H9 (cell line): ENCODE measurements at regions not wholly inside any gene's neighbourhood (a gene's known extent, or its start where the extent isn't known, plus 50 kb on each side); places are given as distances from the start of the nearest gene placed in this dataset.

Experiments used
- DNase-seq: peaks from one replicate; pipeline ENCODE4 v3.0.0-alpha.2; 2017
- H2AFZ ChIP-seq: one replicate; pipeline ENCODE4 v1.6.1; 2013; ENCODE audit warnings: mild to moderate bottlenecking, low read length, control low read depth, moderate library complexity
- H2AK5ac ChIP-seq: 2 replicates; pipeline ENCODE4 v1.6.1; 2013; ENCODE audit warnings: low read length, control low read depth, mixed read lengths; ENCODE audit not compliant: insufficient read length
- H2BK120ac ChIP-seq: one replicate; pipeline ENCODE4 v1.6.1; 2013; ENCODE audit warnings: low read depth, mild to moderate bottlenecking, low read length, control low read depth, inconsistent platforms; ENCODE audit not compliant: poor library complexity, severe bottlenecking
- H2BK12ac ChIP-seq: 2 replicates; pipeline ENCODE4 v1.6.1; 2013; ENCODE audit warnings: low read length, control low read depth, mixed read lengths, low read depth; ENCODE audit not compliant: insufficient read length
- H2BK15ac ChIP-seq: 2 replicates; pipeline ENCODE4 v1.6.1; 2013; ENCODE audit warnings: low read depth, low read length, control low read depth
- H2BK20ac ChIP-seq: one replicate; pipeline ENCODE4 v1.6.1; 2013; ENCODE audit warnings: low read depth, mild to moderate bottlenecking, low read length, control low read depth, inconsistent platforms; ENCODE audit not compliant: poor library complexity, severe bottlenecking
- H2BK5ac ChIP-seq: 2 replicates; pipeline ENCODE4 v1.6.1; 2013; ENCODE audit warnings: low read length, control low read depth, mixed read lengths; ENCODE audit not compliant: insufficient read length
- H3K14ac ChIP-seq: 2 replicates; pipeline ENCODE4 v1.6.1; 2013; ENCODE audit warnings: low read length, control low read depth; ENCODE audit not compliant: insufficient read depth
- H3K18ac ChIP-seq: 2 replicates; pipeline ENCODE4 v1.6.1; 2013; ENCODE audit warnings: low read depth, mild to moderate bottlenecking, mixed read lengths, low read length, control low read depth; ENCODE audit not compliant: insufficient read length
- H3K23ac ChIP-seq: 2 replicates; pipeline ENCODE4 v1.6.1; 2013; ENCODE audit warnings: low read length, control low read depth, mixed read lengths, low read depth; ENCODE audit not compliant: insufficient read length
- H3K23me2 ChIP-seq: 2 replicates; pipeline ENCODE4 v1.6.1; 2013; ENCODE audit warnings: low read depth, mild to moderate bottlenecking, mixed read lengths, low read length, control low read depth; ENCODE audit not compliant: insufficient read length, poor library complexity, severe bottlenecking
- H3K27ac ChIP-seq: 2 replicates; pipeline ENCODE4 v1.5.1; 2013; ENCODE audit warnings: low read length, control low read depth, mixed read lengths, low read depth; ENCODE audit not compliant: insufficient read length
- H3K27me3 ChIP-seq: 2 replicates; pipeline ENCODE4 v1.6.1; 2013; ENCODE audit warnings: low read length, control low read depth, inconsistent platforms; ENCODE audit not compliant: insufficient read depth
- H3K4ac ChIP-seq: 2 replicates; pipeline ENCODE4 v1.6.1; 2013; ENCODE audit warnings: low read depth, mild to moderate bottlenecking, control low read depth, inconsistent platforms, low read length, moderate library complexity
- H3K4me1 ChIP-seq: 2 replicates; pipeline ENCODE4 v1.6.1; 2013; ENCODE audit warnings: low read length, control low read depth, inconsistent platforms; ENCODE audit not compliant: insufficient read depth
- H3K4me2 ChIP-seq: 2 replicates; pipeline ENCODE4 v1.6.1; 2013; ENCODE audit warnings: low read length, control low read depth, mixed read lengths; ENCODE audit not compliant: insufficient read length, insufficient read depth
- H3K56ac ChIP-seq: 2 replicates; pipeline ENCODE4 v1.6.1; 2013; ENCODE audit warnings: low read depth, mild to moderate bottlenecking, mixed read lengths, low read length, control low read depth; ENCODE audit not compliant: insufficient read length
- H3K79me1 ChIP-seq: 2 replicates; pipeline ENCODE4 v1.6.1; 2013; ENCODE audit warnings: low read depth, mild to moderate bottlenecking, moderate library complexity, low read length, control low read depth, inconsistent platforms; ENCODE audit not compliant: insufficient read depth, poor library complexity, severe bottlenecking
- H3K79me2 ChIP-seq: 2 replicates; pipeline ENCODE4 v1.6.1; 2013; ENCODE audit warnings: low read length, control low read depth, inconsistent platforms; ENCODE audit not compliant: insufficient read depth
- H3K9ac ChIP-seq: 2 replicates; pipeline ENCODE4 v1.6.1; 2013; ENCODE audit warnings: low read length, control low read depth, mixed read lengths; ENCODE audit not compliant: insufficient read length; ENCODE audit errors: extremely low read depth
- H3K9me3 ChIP-seq: one replicate; pipeline ENCODE4 v1.6.1; 2013; ENCODE audit warnings: low read depth, low read length, inconsistent platforms; ENCODE audit not compliant: control insufficient read depth
- H3T11ph ChIP-seq: one replicate; pipeline ENCODE4 v1.6.1; 2013; ENCODE audit warnings: mild to moderate bottlenecking, low read length, control low read depth, inconsistent platforms
- H4K20me1 ChIP-seq: one replicate; pipeline ENCODE4 v1.6.1; 2013; ENCODE audit not compliant: control insufficient read depth, insufficient read length, insufficient read depth
- H4K5ac ChIP-seq: 2 replicates; pipeline ENCODE4 v1.6.1; 2013; ENCODE audit warnings: low read depth, mild to moderate bottlenecking, mixed read lengths, low read length, control low read depth; ENCODE audit not compliant: insufficient read length
- H4K8ac ChIP-seq: replicated peaks from 2 replicates; pipeline ENCODE4 v1.6.1; 2013; ENCODE audit warnings: low read length, control low read depth, mixed read lengths, low read depth; ENCODE audit not compliant: insufficient read length
- H4K91ac ChIP-seq: 2 replicates; pipeline ENCODE4 v1.6.1; 2013; ENCODE audit warnings: low read depth, mild to moderate bottlenecking, moderate library complexity, mixed read lengths, low read length, control low read depth; ENCODE audit not compliant: insufficient read length
- H3K27ac Mint-ChIP-seq, 3 experiments: 2 replicates in 2 of 3; 3 replicates in 1 of 3; pipeline ENCODE4 v1.8.0; 2020 to 2021; ENCODE audit warnings: mixed read lengths in 3 of 3, mild to moderate bottlenecking in 1 of 3, moderate library complexity in 1 of 3
- H3K27me3 Mint-ChIP-seq: 2 replicates; pipeline ENCODE4 v1.8.0; 2021; ENCODE audit warnings: low read depth, mild to moderate bottlenecking, moderate library complexity, mixed read lengths
- H3K36me3 Mint-ChIP-seq, 3 experiments: 2 replicates in 2 of 3; 3 replicates in 1 of 3; pipeline ENCODE4 v1.8.0; 2020 to 2021; ENCODE audit warnings: low read depth in 3 of 3, mixed read lengths in 3 of 3; ENCODE audit not compliant: insufficient read depth in 1 of 3
- H3K4me1 Mint-ChIP-seq, 2 experiments: 2 replicates each; pipeline ENCODE4 v1.8.0; 2020; ENCODE audit warnings: mixed read lengths in 2 of 2
- H3K4me3 Mint-ChIP-seq, 2 experiments: 2 replicates in 1 of 2; 3 replicates in 1 of 2; pipeline ENCODE4 v1.8.0; 2020 to 2021; ENCODE audit warnings: mild to moderate bottlenecking in 2 of 2, mixed read lengths in 2 of 2, moderate library complexity in 1 of 2
- H3K9me3 Mint-ChIP-seq, 2 experiments: 2 replicates in 1 of 2; 3 replicates in 1 of 2; pipeline ENCODE4 v1.8.0; 2020; ENCODE audit warnings: mild to moderate bottlenecking in 2 of 2, mixed read lengths in 2 of 2, moderate library complexity in 1 of 2
- WGBS: extraction: QIAGEN DNeasy Blood & Tissue Kit; methylation state at CpG from one replicate; pipeline ENCODE4 v1.1.7; 2013; ENCODE audit warnings: missing lambda C conversion rate, low lambda C conversion rate, mixed read lengths; ENCODE audit not compliant: insufficient read length; ENCODE audit errors: extremely low coverage; 5-methylcytosine and 5-hydroxymethylcytosine counted together
- TF ChIP-seq, protein P1 (sequence below): fragments of 200-600 bp; sonication (generic); conservative IDR thresholded peaks from 3 replicates; pipeline ENCODE4 v1.8.0; 2021; ENCODE audit warnings: antibody characterized with exemption, mild to moderate bottlenecking

DNA sequence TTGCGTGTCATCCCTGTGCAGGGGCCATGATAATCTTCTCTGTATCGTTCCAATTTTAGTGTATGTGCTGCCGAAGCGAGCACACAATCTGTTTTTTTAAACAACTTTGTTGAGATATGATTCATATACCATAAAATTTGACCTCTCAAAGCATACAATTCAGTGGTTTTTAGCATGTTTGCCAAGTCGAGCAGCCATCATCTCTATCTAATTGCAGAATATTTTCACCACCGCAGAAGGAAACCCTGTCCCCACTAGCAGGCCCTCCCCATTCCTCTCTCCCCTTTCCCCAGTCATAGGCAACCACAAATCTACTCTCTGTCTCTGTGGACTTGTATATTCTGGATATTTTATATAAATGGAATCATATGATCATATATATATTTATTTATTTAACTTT is 78.7 kb upstream of the TINAGL1 start:
- Histone ChIP-seq H2BK12ac (no peak overlapping the region), H3K18ac (no peak overlapping the region), H3K27me3 (no peaks in the 10 kb centered on the region), H3K23ac (no peak overlapping the region), H3K14ac (no peak overlapping the region), H3K4me1 (no peaks in the 10 kb centered on the region; the same call in 1 of the 2 replicates), H4K8ac (no peak overlapping the region), H3T11ph (no peak overlapping the region), H2BK5ac (no peak overlapping the region), H3K56ac (no peak overlapping the region), H4K20me1 (no peaks in the 10 kb centered on the region), H4K5ac (no peak overlapping the region), H2BK15ac (no peak overlapping the region), H3K9ac (no peak overlapping the region), H2BK120ac (no peak overlapping the region), H3K23me2 (no peaks in the 10 kb centered on the region), H3K9me3 (no peaks in the 10 kb centered on the region), H4K91ac (no peak overlapping the region), H3K4me2 (no peak overlapping the region), H3K79me1 (no peaks in the 10 kb centered on the region), H3K4ac (no peak overlapping the region), H2AK5ac (no peak overlapping the region), H2BK20ac (no peak overlapping the region), H3K79me2 (no peaks in the 10 kb centered on the region), H3K27ac (no peak overlapping the region), H2AFZ (no peak overlapping the region)
- Mint-ChIP-seq H3K4me3 (no peak overlapping the region), H3K36me3 (no peaks in the 10 kb centered on the region), H3K27ac (no peak overlapping the region), H3K4me1 (peaks cover 13 to 24% of the 10 kb centered on the region in 2 experiments), H3K27me3 (peaks cover 17% of the 10 kb centered on the region), H3K9me3 (no peaks in the 10 kb centered on the region; a peak in 1 of 5 replicates)
- no peak for DNase-seq
- TF ChIP-seq, protein P1, sequence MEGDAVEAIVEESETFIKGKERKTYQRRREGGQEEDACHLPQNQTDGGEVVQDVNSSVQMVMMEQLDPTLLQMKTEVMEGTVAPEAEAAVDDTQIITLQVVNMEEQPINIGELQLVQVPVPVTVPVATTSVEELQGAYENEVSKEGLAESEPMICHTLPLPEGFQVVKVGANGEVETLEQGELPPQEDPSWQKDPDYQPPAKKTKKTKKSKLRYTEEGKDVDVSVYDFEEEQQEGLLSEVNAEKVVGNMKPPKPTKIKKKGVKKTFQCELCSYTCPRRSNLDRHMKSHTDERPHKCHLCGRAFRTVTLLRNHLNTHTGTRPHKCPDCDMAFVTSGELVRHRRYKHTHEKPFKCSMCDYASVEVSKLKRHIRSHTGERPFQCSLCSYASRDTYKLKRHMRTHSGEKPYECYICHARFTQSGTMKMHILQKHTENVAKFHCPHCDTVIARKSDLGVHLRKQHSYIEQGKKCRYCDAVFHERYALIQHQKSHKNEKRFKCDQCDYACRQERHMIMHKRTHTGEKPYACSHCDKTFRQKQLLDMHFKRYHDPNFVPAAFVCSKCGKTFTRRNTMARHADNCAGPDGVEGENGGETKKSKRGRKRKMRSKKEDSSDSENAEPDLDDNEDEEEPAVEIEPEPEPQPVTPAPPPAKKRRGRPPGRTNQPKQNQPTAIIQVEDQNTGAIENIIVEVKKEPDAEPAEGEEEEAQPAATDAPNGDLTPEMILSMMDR: no peak
- WGBS: no CpG with 5 or more reads among the region's 6 CpGs
